HEK293 (cell line): ENCODE measurements at regions not wholly inside any gene's neighbourhood (a gene's known extent, or its start where the extent isn't known, plus 50 kb on each side); places are given as distances from the start of the nearest gene placed in this dataset.

Source experiments
- BCL11A ChIP-seq: fragments of 450-650 bp; formaldehyde crosslinking; IDR thresholded peaks from 2 replicates; pipeline ENCODE4 v1.5.1; 2016; ENCODE audit warnings: low read depth, missing biosample characterization, missing genetic modification characterization
- CTCF ChIP-seq: fragments of 450-650 bp; formaldehyde crosslinking; IDR thresholded peaks from 2 replicates; pipeline ENCODE4 v1.5.1; 2016; ENCODE audit warnings: missing biosample characterization, missing genetic modification characterization
- PBX3 ChIP-seq: sonication (generic); formaldehyde crosslinking; IDR thresholded peaks from 2 replicates; pipeline ENCODE4 v1.8.1; 2022; ENCODE audit warnings: mild to moderate bottlenecking, moderate library complexity, missing genetic modification reagents
- ZFP3 ChIP-seq: fragments of 450-650 bp; formaldehyde crosslinking; IDR thresholded peaks from 2 replicates; pipeline ENCODE4 v1.5.1; 2016; ENCODE audit warnings: low read depth, missing biosample characterization, missing genetic modification characterization
- ZNF157 ChIP-seq: fragments of 450-650 bp; formaldehyde crosslinking; IDR thresholded peaks from 2 replicates; pipeline ENCODE4 v1.5.1; 2016; ENCODE audit warnings: missing biosample characterization, missing genetic modification characterization
- ZNF266 ChIP-seq: fragments of 450-650 bp; formaldehyde crosslinking; IDR thresholded peaks from 2 replicates; pipeline ENCODE4 v1.5.1; 2016; ENCODE audit warnings: missing biosample characterization, missing genetic modification characterization, low read depth
- ZNF549 ChIP-seq: fragments of 450-650 bp; IDR thresholded peaks from 2 replicates; pipeline ENCODE4 v1.5.1; 2018; ENCODE audit warnings: missing biosample characterization, missing genetic modification characterization, mild to moderate bottlenecking, inconsistent platforms, moderate library complexity
- ZNF555 ChIP-seq: fragments of 450-650 bp; formaldehyde crosslinking; conservative IDR thresholded peaks from 2 replicates; pipeline ENCODE4 v1.5.1; 2017; ENCODE audit warnings: missing biosample characterization, mild to moderate bottlenecking, missing genetic modification characterization, inconsistent platforms
- ZNF639 ChIP-seq: fragments of 450-650 bp; formaldehyde crosslinking; IDR thresholded peaks from 2 replicates; pipeline ENCODE4 v1.5.1; 2016; ENCODE audit warnings: missing biosample characterization, missing genetic modification characterization
- ZNF664 ChIP-seq: fragments of 450-650 bp; formaldehyde crosslinking; IDR thresholded peaks from 2 replicates; pipeline ENCODE4 v1.5.1; 2016; ENCODE audit warnings: missing biosample characterization, missing genetic modification characterization

- TF ChIP-seq CTCF (tag by site-specific recombination) = no peak
- no peak for TF ChIP-seq ZNF266
- TF ChIP-seq ZNF639 (tag by site-specific recombination) = no peak
- no peak for TF ChIP-seq BCL11A (tag by site-specific recombination)
- TF ChIP-seq ZNF549 (tag by site-specific recombination) = no peak
- no peak for TF ChIP-seq ZNF664 (tag by site-specific recombination)
- no peak for TF ChIP-seq ZNF157 (tag by site-specific recombination)
- TF ChIP-seq ZNF555 (tag by site-specific recombination) = no peak
- TF ChIP-seq ZFP3 = no peak
- no peak for TF ChIP-seq PBX3 (CRISPR knock-in tag)
These were observed 102.1 kb upstream of the MARK1 start for GRCh38 chr1:220425852-220426251.
